ENCODE measurements at regions not wholly inside any gene's neighbourhood (a gene's known extent, or its start where the extent isn't known, plus 50 kb on each side); places are given as distances from the start of the nearest gene placed in this dataset.
A peak's percentile ranks its signal among the peaks of the same experiment; 100 is the strongest.
"Not testable (repeated sequence)": the region's sequence is repeated elsewhere in the genome, so short reads cannot be mapped to it uniquely, and the experiment has no call there.

- intact Hi-C loops (cut with micrococcal nuclease) = loop anchor here (5.0 kb wide), 2 partner anchors 186 to 1471 kb away; no protein-coding TSS in a partner anchor
- POLR2A ChIA-PET = no interaction called here
- no TSS peak for BruUV-seq (replicated peaks)
- Mint-ChIP-seq H3K36me3 (ENCODE audit: insufficient read depth, unreplicated experiment) (no peaks in the 10 kb centered on the region), H3K27me3 (ENCODE audit: insufficient read depth, unreplicated experiment) (no peaks in the 10 kb centered on the region), H3K27ac (ENCODE audit: low read depth, unreplicated experiment) (no peak overlapping the region), H3K4me1 (ENCODE audit: insufficient read depth, unreplicated experiment) (no peaks in the 10 kb centered on the region), H3K4me3 (ENCODE audit: unreplicated experiment) (no peak overlapping the region), H3K9me3 (ENCODE audit: unreplicated experiment) (no peaks in the 10 kb centered on the region)
- CTCF ChIA-PET = interaction anchor here (1.4 to 5.5 kb wide), 4 partner anchors 13 to 888 kb away, joined by 4 to 39 read pairs (median 15); no protein-coding TSS in a partner anchor
- no peak for DNase-seq (ENCODE audit: unreplicated experiment)
- TF ChIP-seq, protein P1, sequence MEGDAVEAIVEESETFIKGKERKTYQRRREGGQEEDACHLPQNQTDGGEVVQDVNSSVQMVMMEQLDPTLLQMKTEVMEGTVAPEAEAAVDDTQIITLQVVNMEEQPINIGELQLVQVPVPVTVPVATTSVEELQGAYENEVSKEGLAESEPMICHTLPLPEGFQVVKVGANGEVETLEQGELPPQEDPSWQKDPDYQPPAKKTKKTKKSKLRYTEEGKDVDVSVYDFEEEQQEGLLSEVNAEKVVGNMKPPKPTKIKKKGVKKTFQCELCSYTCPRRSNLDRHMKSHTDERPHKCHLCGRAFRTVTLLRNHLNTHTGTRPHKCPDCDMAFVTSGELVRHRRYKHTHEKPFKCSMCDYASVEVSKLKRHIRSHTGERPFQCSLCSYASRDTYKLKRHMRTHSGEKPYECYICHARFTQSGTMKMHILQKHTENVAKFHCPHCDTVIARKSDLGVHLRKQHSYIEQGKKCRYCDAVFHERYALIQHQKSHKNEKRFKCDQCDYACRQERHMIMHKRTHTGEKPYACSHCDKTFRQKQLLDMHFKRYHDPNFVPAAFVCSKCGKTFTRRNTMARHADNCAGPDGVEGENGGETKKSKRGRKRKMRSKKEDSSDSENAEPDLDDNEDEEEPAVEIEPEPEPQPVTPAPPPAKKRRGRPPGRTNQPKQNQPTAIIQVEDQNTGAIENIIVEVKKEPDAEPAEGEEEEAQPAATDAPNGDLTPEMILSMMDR (IDR thresholded peaks at IDR 0.05; ENCODE audit: unreplicated experiment) = no peak
Measured at GRCh38 chr11:29446132-29446531, 570.7 kb downstream of the KCNA4 start.

DNA sequence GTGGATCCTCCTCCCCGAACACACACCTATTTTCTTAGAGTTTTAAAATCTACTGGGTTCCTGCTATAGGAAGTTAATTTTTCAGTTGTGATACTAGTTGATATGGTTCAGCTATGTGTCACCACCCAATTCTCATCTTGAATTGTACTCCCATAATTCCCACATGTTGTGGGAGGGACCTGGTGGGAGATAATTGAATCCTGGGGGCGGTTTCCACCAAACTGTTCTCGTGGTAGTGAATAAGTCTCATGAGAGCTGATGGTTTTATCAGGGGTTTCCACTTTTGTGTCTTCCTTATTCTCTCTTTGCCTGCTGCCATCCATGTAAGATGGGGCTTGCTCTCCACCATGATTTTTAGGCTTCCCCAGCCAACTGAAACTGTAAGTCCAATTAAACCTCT lies 571.6 kb downstream of the KCNA4 start:
- BruUV-seq (replicated peaks); H3K4me1 Mint-ChIP-seq (ENCODE audit: insufficient read depth, unreplicated experiment); H3K27ac Mint-ChIP-seq (ENCODE audit: low read depth, unreplicated experiment); DNase-seq (ENCODE audit: unreplicated experiment); H3K9me3 Mint-ChIP-seq (ENCODE audit: unreplicated experiment); H3K27me3 Mint-ChIP-seq (ENCODE audit: insufficient read depth, unreplicated experiment); H3K36me3 Mint-ChIP-seq (ENCODE audit: insufficient read depth, unreplicated experiment); H3K4me3 Mint-ChIP-seq (ENCODE audit: unreplicated experiment); POLR2A ChIA-PET: not testable (repeated sequence)
- intact Hi-C loops (cut with micrococcal nuclease) = loop anchor here (5.0 kb wide), 2 partner anchors 187 to 1472 kb away; no protein-coding TSS in a partner anchor
- CTCF ChIA-PET = interaction anchor here (4.3 to 5.5 kb wide), 2 partner anchors 12 to 697 kb away, joined by 15 to 39 read pairs; no protein-coding TSS in a partner anchor

- Mint-ChIP-seq H3K9me3 (ENCODE audit: unreplicated experiment) (no peaks in the 10 kb centered on the region), H3K27ac (ENCODE audit: low read depth, unreplicated experiment) (no peak overlapping the region), H3K36me3 (ENCODE audit: insufficient read depth, unreplicated experiment) (no peaks in the 10 kb centered on the region), H3K4me3 (ENCODE audit: unreplicated experiment) (no peak overlapping the region), H3K4me1 (ENCODE audit: insufficient read depth, unreplicated experiment) (no peaks in the 10 kb centered on the region), H3K27me3 (ENCODE audit: insufficient read depth, unreplicated experiment) (no peaks in the 10 kb centered on the region)
- TF ChIP-seq, protein P1 (IDR thresholded peaks at IDR 0.05; ENCODE audit: unreplicated experiment) = no peak
- no TSS peak for BruUV-seq (replicated peaks)
- intact Hi-C loops (cut with micrococcal nuclease) = loop anchor here (10.0 kb wide), 1 partner anchor 1744 kb away; no protein-coding TSS in a partner anchor
- ChIA-PET POLR2A (no interaction called here), CTCF (interaction anchor here (1.0 kb wide), 1 partner anchor 705 kb away, joined by 3 read pairs; no protein-coding TSS in a partner anchor)
- DNase-seq (ENCODE audit: unreplicated experiment) = no peak
Measured at GRCh38 chr11:29438815-29439214, 578.0 kb downstream of the KCNA4 start.

- Mint-ChIP-seq H3K4me1 (ENCODE audit: insufficient read depth, unreplicated experiment) (peaks cover 8% of the 10 kb centered on the region), H3K9me3 (ENCODE audit: unreplicated experiment) (no peaks in the 10 kb centered on the region), H3K36me3 (ENCODE audit: insufficient read depth, unreplicated experiment) (no peaks in the 10 kb centered on the region), H3K4me3 (ENCODE audit: unreplicated experiment) (no peak overlapping the region), H3K27me3 (ENCODE audit: insufficient read depth, unreplicated experiment) (no peaks in the 10 kb centered on the region), H3K27ac (ENCODE audit: low read depth, unreplicated experiment) (no peak overlapping the region)
- intact Hi-C loops (cut with micrococcal nuclease) = loop anchor here (10.0 kb wide), 1 partner anchor 1741 kb away; no protein-coding TSS in a partner anchor
- no TSS peak for BruUV-seq (replicated peaks)
- TF ChIP-seq, protein P1 (IDR thresholded peaks at IDR 0.05; ENCODE audit: unreplicated experiment) = no peak
- ChIA-PET CTCF (interaction anchor here (0.6 to 1.6 kb wide), 5 partner anchors 669 to 852 kb away, joined by 3 to 9 read pairs (median 3); no protein-coding TSS in a partner anchor), POLR2A (interaction anchor here (0.6 kb wide), 1 partner anchor 20 kb away, joined by 3 read pairs; no protein-coding TSS in a partner anchor)
- peak; percentile 4 for DNase-seq (ENCODE audit: unreplicated experiment)
Measured at GRCh38 chr11:29435421-29435820, 581.4 kb downstream of the KCNA4 start.
